ENCODE measurements at regions not wholly inside any gene's neighbourhood (a gene's known extent, or its start where the extent isn't known, plus 50 kb on each side); places are given as distances from the start of the nearest gene placed in this dataset.

GRCh38 chr3:182568876-182569275, 224.4 kb upstream of the ATP11B start:
- H3K4me3 ChIP-seq (ENCODE audit: low read depth, low read length, poor library complexity, severe bottlenecking), result no peak overlapping the region
- peak; percentile 17 for DNase-seq (ENCODE audit: low spot score)
- no peaks in the 10 kb centered on the region for H3K36me3 ChIP-seq (ENCODE audit: insufficient read depth, low read length, poor library complexity, severe bottlenecking)
- peaks cover 34% of the 10 kb centered on the region for H3K4me1 ChIP-seq (ENCODE audit: insufficient read depth, low read length, poor library complexity, severe bottlenecking)
- H3K27ac ChIP-seq (ENCODE audit: low read depth, low read length, poor library complexity, severe bottlenecking), result no peak overlapping the region
- no peaks in the 10 kb centered on the region for H3K9me3 ChIP-seq (ENCODE audit: low read depth, low read length, poor library complexity, severe bottlenecking)
- ChIA-PET CTCF (no interaction called here), POLR2A (ENCODE audit: low non-redundant PET) (no interaction called here)
- intact Hi-C loops (cut with micrococcal nuclease; ENCODE audit: unreplicated experiment), result no loop called here
- BruUV-seq (replicated peaks), result no TSS peak
- no peaks in the 10 kb centered on the region for H3K27me3 ChIP-seq (replicated peaks; ENCODE audit: insufficient read depth, low read depth, low read length, poor library complexity)
- TF ChIP-seq EZH2 (IDR thresholded peaks at IDR 0.05; ENCODE audit: borderline replicate concordance, low read depth, low read length, poor library complexity, severe bottlenecking), result no peak
- TF ChIP-seq CTCF (conservative IDR thresholded peaks at IDR 0.05; ENCODE audit: low read depth, low read length), result no peak

GRCh38 chr3:182570946-182571594, 222.2 kb upstream of the ATP11B start:
- TF ChIP-seq CTCF (conservative IDR thresholded peaks at IDR 0.05; ENCODE audit: low read depth, low read length), result no peak
- no peak for TF ChIP-seq EZH2 (IDR thresholded peaks at IDR 0.05; ENCODE audit: borderline replicate concordance, low read depth, low read length, poor library complexity, severe bottlenecking)
- peaks cover 26% of the 10 kb centered on the region for H3K4me1 ChIP-seq (ENCODE audit: insufficient read depth, low read length, poor library complexity, severe bottlenecking)
- H3K27ac ChIP-seq (ENCODE audit: low read depth, low read length, poor library complexity, severe bottlenecking), result no peak overlapping the region
- intact Hi-C loops (cut with micrococcal nuclease; ENCODE audit: unreplicated experiment), result no loop called here
- ChIA-PET CTCF (no interaction called here), POLR2A (ENCODE audit: low non-redundant PET) (no interaction called here)
- no peaks in the 10 kb centered on the region for H3K9me3 ChIP-seq (ENCODE audit: low read depth, low read length, poor library complexity, severe bottlenecking)
- no peaks in the 10 kb centered on the region for H3K27me3 ChIP-seq (replicated peaks; ENCODE audit: insufficient read depth, low read depth, low read length, poor library complexity)
- BruUV-seq (replicated peaks), result no TSS peak
- no peak overlapping the region for H3K4me3 ChIP-seq (ENCODE audit: low read depth, low read length, poor library complexity, severe bottlenecking)
- H3K36me3 ChIP-seq (ENCODE audit: insufficient read depth, low read length, poor library complexity, severe bottlenecking), result no peaks in the 10 kb centered on the region
- no peak for DNase-seq (ENCODE audit: low spot score)

GRCh38 chr3:182575941-182576340, 217.4 kb upstream of the ATP11B start:
- no peak for DNase-seq (ENCODE audit: low spot score)
- Histone ChIP-seq H3K4me1 (ENCODE audit: insufficient read depth, low read length, poor library complexity, severe bottlenecking) (no peaks in the 10 kb centered on the region), H3K27me3 (replicated peaks; ENCODE audit: insufficient read depth, low read depth, low read length, poor library complexity) (no peaks in the 10 kb centered on the region), H3K36me3 (ENCODE audit: insufficient read depth, low read length, poor library complexity, severe bottlenecking) (no peaks in the 10 kb centered on the region), H3K27ac (ENCODE audit: low read depth, low read length, poor library complexity, severe bottlenecking) (no peak overlapping the region), H3K4me3 (ENCODE audit: low read depth, low read length, poor library complexity, severe bottlenecking) (no peak overlapping the region), H3K9me3 (ENCODE audit: low read depth, low read length, poor library complexity, severe bottlenecking) (no peaks in the 10 kb centered on the region)
- TF ChIP-seq EZH2 (IDR thresholded peaks at IDR 0.05; ENCODE audit: borderline replicate concordance, low read depth, low read length, poor library complexity, severe bottlenecking) (no peak), CTCF (conservative IDR thresholded peaks at IDR 0.05; ENCODE audit: low read depth, low read length) (no peak)
- POLR2A ChIA-PET (ENCODE audit: low non-redundant PET), result interaction anchor here (0.6 kb wide), 1 partner anchor 69 kb away, joined by 3 read pairs; no protein-coding TSS in a partner anchor
- BruUV-seq (replicated peaks), result no TSS peak
- CTCF ChIA-PET, result no interaction called here
- intact Hi-C loops (cut with micrococcal nuclease; ENCODE audit: unreplicated experiment), result no loop called here
